ENCODE measurements at regions not wholly inside any gene's neighbourhood (a gene's known extent, or its start where the extent isn't known, plus 50 kb on each side); places are given as distances from the start of the nearest gene placed in this dataset.

GRCh38 chr18:64202863-64203262 lies 54.0 kb upstream of the LINC00305 start:
- Mint-ChIP-seq H3K27me3 (ENCODE audit: unreplicated experiment) (no peaks in the 10 kb centered on the region), H3K4me3 (ENCODE audit: unreplicated experiment) (no peak overlapping the region), H3K9me3 (ENCODE audit: unreplicated experiment) (no peaks in the 10 kb centered on the region), H3K27ac (ENCODE audit: unreplicated experiment) (no peak overlapping the region), H3K36me3 (ENCODE audit: low read depth, unreplicated experiment) (no peaks in the 10 kb centered on the region), H3K4me1 (ENCODE audit: unreplicated experiment) (no peaks in the 10 kb centered on the region)
- TF ChIP-seq CTCF (IDR thresholded peaks at IDR 0.05; ENCODE audit: unreplicated experiment), result no peak
- no peak for DNase-seq (ENCODE audit: low spot score)

GRCh38 chr18:64202210-64202836 lies 53.4 kb upstream of the LINC00305 start:
- no peak for TF ChIP-seq CTCF (IDR thresholded peaks at IDR 0.05; ENCODE audit: unreplicated experiment)
- Mint-ChIP-seq H3K27ac (ENCODE audit: unreplicated experiment) (no peak overlapping the region), H3K36me3 (ENCODE audit: low read depth, unreplicated experiment) (no peaks in the 10 kb centered on the region), H3K9me3 (ENCODE audit: unreplicated experiment) (no peaks in the 10 kb centered on the region), H3K4me1 (ENCODE audit: unreplicated experiment) (no peaks in the 10 kb centered on the region), H3K27me3 (ENCODE audit: unreplicated experiment) (no peaks in the 10 kb centered on the region), H3K4me3 (ENCODE audit: unreplicated experiment) (no peak overlapping the region)
- no peak for DNase-seq (ENCODE audit: low spot score)

- Mint-ChIP-seq H3K27me3 (ENCODE audit: unreplicated experiment) (no peaks in the 10 kb centered on the region), H3K9me3 (ENCODE audit: unreplicated experiment) (no peaks in the 10 kb centered on the region), H3K4me1 (ENCODE audit: unreplicated experiment) (no peaks in the 10 kb centered on the region), H3K4me3 (ENCODE audit: unreplicated experiment) (no peak overlapping the region), H3K36me3 (ENCODE audit: low read depth, unreplicated experiment) (no peaks in the 10 kb centered on the region), H3K27ac (ENCODE audit: unreplicated experiment) (no peak overlapping the region)
- TF ChIP-seq CTCF (IDR thresholded peaks at IDR 0.05; ENCODE audit: unreplicated experiment), result no peak
- no peak for DNase-seq (ENCODE audit: low spot score)
Measured at GRCh38 chr18:64201781-64202180, 52.9 kb upstream of the LINC00305 start.

- DNase-seq (ENCODE audit: low spot score), result no peak
- no peaks in the 10 kb centered on the region for H3K9me3 Mint-ChIP-seq (ENCODE audit: unreplicated experiment)
- H3K27ac Mint-ChIP-seq (ENCODE audit: unreplicated experiment), result no peak overlapping the region
- no peaks in the 10 kb centered on the region for H3K27me3 Mint-ChIP-seq (ENCODE audit: unreplicated experiment)
- H3K4me3 Mint-ChIP-seq (ENCODE audit: unreplicated experiment), result no peak overlapping the region
- no peaks in the 10 kb centered on the region for H3K36me3 Mint-ChIP-seq (ENCODE audit: low read depth, unreplicated experiment)
- no peaks in the 10 kb centered on the region for H3K4me1 Mint-ChIP-seq (ENCODE audit: unreplicated experiment)
- TF ChIP-seq CTCF (IDR thresholded peaks at IDR 0.05; ENCODE audit: unreplicated experiment), result no peak
Measured at GRCh38 chr18:64199581-64199980, 50.7 kb upstream of the LINC00305 start.

Data from endothelial cell (in vitro differentiated cells).